GM18502 (cell line): ENCODE measurements at regions not wholly inside any gene's neighbourhood (a gene's known extent, or its start where the extent isn't known, plus 50 kb on each side); places are given as distances from the start of the nearest gene placed in this dataset.

Experiments
- ATAC-seq: cut with Tn5 transposase; IDR thresholded peaks from one replicate; pipeline ENCODE4 v1.9.1; 2021; ENCODE audit warnings: mild to moderate bottlenecking; ENCODE audit not compliant: unreplicated experiment, poor library complexity

DNA sequence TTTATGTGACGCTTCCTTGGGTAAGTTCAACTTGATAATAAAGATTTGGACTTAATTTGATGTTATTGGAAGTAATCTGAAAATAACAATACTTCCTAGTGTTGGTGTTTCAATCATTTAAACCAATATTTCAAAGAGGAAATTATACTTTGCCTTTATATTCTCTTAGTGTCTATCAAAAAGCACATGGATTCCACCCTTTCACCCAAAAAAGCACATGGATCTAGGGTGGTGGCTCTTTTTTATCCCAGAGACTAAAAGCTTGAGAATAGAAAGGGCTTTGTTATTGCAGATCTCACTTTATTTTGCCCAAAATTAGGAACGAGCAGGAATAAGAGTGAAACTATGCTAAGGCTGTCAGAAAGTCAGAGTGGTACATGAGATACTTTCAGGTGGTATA lies 75.1 kb upstream of the RASGEF1B start:
- ATAC-seq, result no peak

- ATAC-seq, result no peak
Measured at GRCh38 chr4:81541161-81541945, 69.6 kb upstream of the RASGEF1B start.

- no peak for ATAC-seq
Measured at GRCh38 chr4:81538716-81539427, 67.2 kb upstream of the RASGEF1B start.

- ATAC-seq, result no peak
Measured at GRCh38 chr4:81531410-81531809, 59.7 kb upstream of the RASGEF1B start.

DNA sequence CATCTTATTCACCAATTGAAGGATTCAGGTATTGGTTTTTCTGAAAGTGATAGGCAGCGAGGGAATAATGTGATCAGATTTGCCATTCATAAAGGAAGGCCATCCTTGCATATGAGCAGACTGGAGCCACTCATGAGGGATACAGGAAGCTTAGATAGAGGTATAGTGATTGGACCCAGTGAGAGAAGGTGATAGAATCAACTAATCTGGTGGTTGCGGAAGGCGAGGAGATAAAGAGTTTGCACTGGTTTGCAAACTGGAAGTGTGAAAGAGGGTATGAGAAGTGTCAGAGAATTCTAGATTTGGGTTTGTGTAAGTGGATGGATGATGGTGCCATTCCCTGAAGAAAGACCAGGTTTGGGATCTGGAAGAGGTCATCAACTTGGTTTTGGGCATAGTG lies 57.3 kb upstream of the RASGEF1B start:
- ATAC-seq, result no peak

GRCh38 chr4:81528200-81528599 lies 56.5 kb upstream of the RASGEF1B start:
- no peak for ATAC-seq

GRCh38 chr4:81527709-81528108 lies 56.0 kb upstream of the RASGEF1B start:
- no peak for ATAC-seq

DNA sequence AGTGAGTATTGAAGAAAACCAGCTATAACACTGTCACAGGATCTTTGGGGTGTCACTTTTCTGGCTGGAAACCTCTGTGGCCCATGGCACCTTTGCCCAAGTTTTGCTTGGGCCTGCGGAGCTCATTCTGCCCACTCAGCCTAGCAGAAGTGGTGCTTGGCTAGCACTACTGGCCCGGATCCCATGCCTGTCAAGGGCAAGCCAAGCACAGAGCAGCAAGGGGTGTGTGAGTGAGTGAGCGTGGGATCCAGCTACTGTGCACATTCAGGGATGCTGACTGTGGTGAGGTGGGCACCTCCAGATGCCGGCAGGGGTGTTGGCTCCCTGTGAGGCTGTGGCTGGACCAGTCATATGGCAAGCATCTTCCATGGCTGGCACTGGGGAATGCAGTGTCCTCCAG lies 55.4 kb upstream of the RASGEF1B start:
- no peak for ATAC-seq

GRCh38 chr4:81526706-81527105 lies 55.0 kb upstream of the RASGEF1B start:
- no peak for ATAC-seq

DNA sequence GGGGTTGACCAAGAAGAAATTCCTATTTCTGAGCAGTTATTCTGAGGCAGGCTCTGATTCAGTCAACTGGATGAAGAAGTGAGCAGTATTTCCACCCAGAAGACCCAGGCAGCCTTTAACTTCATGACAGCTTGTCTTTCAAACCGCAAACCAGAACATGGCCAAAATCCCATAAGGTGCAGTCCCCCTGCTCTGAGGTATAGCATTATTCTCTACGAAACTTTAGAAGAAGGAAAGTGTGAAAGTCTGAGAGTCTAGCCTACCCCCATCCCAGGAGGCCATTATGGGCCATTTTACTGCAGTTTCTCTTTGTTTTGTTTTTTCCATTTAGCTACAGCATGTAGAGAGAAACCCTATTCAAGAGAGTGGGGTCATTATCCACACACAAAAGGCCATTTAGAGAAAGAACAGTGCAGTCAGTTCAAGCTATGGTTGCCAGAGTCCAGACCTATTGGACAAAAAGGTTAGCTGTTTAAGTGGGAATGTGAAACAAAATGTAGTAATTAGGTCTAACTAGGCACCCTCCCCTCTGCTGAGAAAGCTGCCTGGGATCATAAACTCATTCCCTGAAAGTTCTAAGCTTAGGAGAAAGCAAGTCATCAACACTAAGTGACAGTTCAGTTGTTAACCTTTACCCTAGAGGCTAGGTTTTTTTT lies 52.1 kb upstream of the RASGEF1B start:
- ATAC-seq, result no peak

- ATAC-seq, result no peak
Measured at GRCh38 chr4:81522711-81523110, 51.0 kb upstream of the RASGEF1B start.

GRCh38 chr4:81521708-81522107 lies 50.0 kb upstream of the RASGEF1B start:
- ATAC-seq, result no peak
